HCEC 1CT (cell line): ENCODE measurements at regions not wholly inside any gene's neighbourhood (a gene's known extent, or its start where the extent isn't known, plus 50 kb on each side); places are given as distances from the start of the nearest gene placed in this dataset.
A peak's percentile ranks its signal among the peaks of the same experiment; 100 is the strongest.

Experiments
- DNase-seq: peaks from one replicate; pipeline ENCODE4 v3.0.0-alpha.2; 2017

GRCh38 chr3:161156936-161157335 is 51.8 kb upstream of the B3GALNT1 start:
- DNase-seq = no peak

- DNase-seq = no peak
These were observed 56.5 kb upstream of the B3GALNT1 start for GRCh38 chr3:161161603-161162002.

GRCh38 chr3:161163297-161163696 is 57.8 kb upstream of the NMD3 start:
- peak; percentile 56 for DNase-seq

- no peak for DNase-seq
These were observed 55.1 kb upstream of the NMD3 start for GRCh38 chr3:161166051-161166450.

- DNase-seq = peak; percentile 31
These were observed 50.0 kb upstream of the NMD3 start for GRCh38 chr3:161171113-161171512.
